CD4-positive, alpha-beta memory T cell (primary cell): ENCODE measurements at regions not wholly inside any gene's neighbourhood (a gene's known extent, or its start where the extent isn't known, plus 50 kb on each side); places are given as distances from the start of the nearest gene placed in this dataset.
A peak's percentile ranks its signal among the peaks of the same experiment; 100 is the strongest.

Experiments
- CTCF ChIA-PET: fragments of 350-600 bp; sonication (Branson Sonifier 250); formaldehyde crosslinking; loops from one replicate; lab custom pipeline; 2021; ENCODE audit warnings: inconsistent platforms; ENCODE audit not compliant: partially characterized antibody; lab: Charles Lee
- POLR2A ChIA-PET: fragments of 350-600 bp; sonication (Branson Sonifier 250); formaldehyde crosslinking; loops from one replicate; lab custom pipeline; 2021; ENCODE audit not compliant: partially characterized antibody; lab: Charles Lee
- DNase-seq, 5 donors: peaks; one replicate each; pipeline versions ENCODE4 v3.0.0 to v3.0.0-alpha.2; 2020 to 2022; ENCODE audit warnings: mixed read lengths in 1 of 5
- H3K27ac ChIP-seq: one replicate; pipeline ENCODE4 v1.7.0; 2013; ENCODE audit warnings: low read depth, low read length
- H3K27me3 ChIP-seq: 2 replicates; pipeline ENCODE4 v1.7.0; 2013; ENCODE audit warnings: mild to moderate bottlenecking, low read length, moderate library complexity; ENCODE audit not compliant: insufficient read depth
- H3K36me3 ChIP-seq: 2 replicates; pipeline ENCODE4 v1.7.0; 2013; ENCODE audit warnings: mild to moderate bottlenecking, low read length, moderate library complexity; ENCODE audit not compliant: insufficient read depth
- H3K4me1 ChIP-seq: 2 replicates; pipeline ENCODE4 v1.7.0; 2013; ENCODE audit warnings: mild to moderate bottlenecking, low read length, moderate library complexity; ENCODE audit not compliant: insufficient read depth
- H3K4me3 ChIP-seq, 2 donors: one replicate each; pipeline ENCODE4 v1.7.0; 2013; ENCODE audit warnings: low read length in 2 of 2, mild to moderate bottlenecking in 1 of 2
- H3K9me3 ChIP-seq, 2 donors: one replicate each; pipeline ENCODE4 v1.7.0; 2013; ENCODE audit warnings: low read length in 2 of 2, control low read depth in 1 of 2; ENCODE audit not compliant: control insufficient read depth in 1 of 2
- H3K27ac Mint-ChIP-seq, 7 donors: one replicate each; pipeline ENCODE4 v1.8.0; 2020 to 2021; ENCODE audit warnings: mixed read lengths in 7 of 7, mild to moderate bottlenecking in 6 of 7, inconsistent platforms in 3 of 7, moderate library complexity in 3 of 7
- H3K27me3 Mint-ChIP-seq, 2 donors: one replicate each; pipeline ENCODE4 v1.8.0; 2020 to 2021; ENCODE audit warnings: mixed read lengths in 2 of 2
- H3K36me3 Mint-ChIP-seq, 2 donors: one replicate each; pipeline ENCODE4 v1.8.0; 2020 to 2021; ENCODE audit warnings: mixed read lengths in 2 of 2, inconsistent platforms in 1 of 2, mild to moderate bottlenecking in 1 of 2
- H3K4me1 Mint-ChIP-seq, 4 donors: one replicate each; pipeline ENCODE4 v1.8.0; 2020 to 2021; ENCODE audit warnings: mixed read lengths in 4 of 4, mild to moderate bottlenecking in 1 of 4
- H3K4me3 Mint-ChIP-seq, 8 donors: one replicate each; pipeline ENCODE4 v1.8.0; 2020 to 2021; ENCODE audit warnings: mixed read lengths in 8 of 8, mild to moderate bottlenecking in 7 of 8, moderate library complexity in 6 of 8, inconsistent platforms in 3 of 8
- H3K9me3 Mint-ChIP-seq, 8 donors: one replicate each; pipeline ENCODE4 v1.8.0; 2020 to 2021; ENCODE audit warnings: mixed read lengths in 8 of 8, mild to moderate bottlenecking in 5 of 8, inconsistent platforms in 3 of 8, moderate library complexity in 1 of 8
- intact Hi-C: fragments of 100-400 bp; cut with micrococcal nuclease; formaldehyde crosslinking; loops from one replicate; pipeline ENCODE4 v1.15.1; 2023

GRCh38 chr2:48043131-48043700 is 136.9 kb upstream of the FBXO11 start:
- H3K4me3 ChIP-seq = no peak overlapping the region
- Mint-ChIP-seq H3K27me3 (peaks cover 3 to 21% of the 10 kb centered on the region in 2 donors), H3K9me3 (peaks cover 0 to 14% (median 7%) of the 10 kb centered on the region in 8 donors), H3K36me3 (peaks cover 0 to 4% of the 10 kb centered on the region in 2 donors), H3K27ac (no peak overlapping the region), H3K4me3 (no peak overlapping the region), H3K4me1 (no peaks in the 10 kb centered on the region)
- ChIA-PET POLR2A (no interaction called here), CTCF (no interaction called here)
- intact Hi-C loops = no loop called here
- no peaks in the 10 kb centered on the region for H3K9me3 ChIP-seq
- H3K36me3 ChIP-seq = no peaks in the 10 kb centered on the region
- no peak for DNase-seq
- H3K27ac ChIP-seq = no peak overlapping the region
- H3K27me3 ChIP-seq = no peaks in the 10 kb centered on the region
- H3K4me1 ChIP-seq = no peaks in the 10 kb centered on the region

GRCh38 chr2:48043746-48044145 is 137.4 kb upstream of the FBXO11 start:
- Mint-ChIP-seq H3K4me1 (no peaks in the 10 kb centered on the region), H3K9me3 (peaks cover 0 to 14% (median 7%) of the 10 kb centered on the region in 8 donors), H3K4me3 (no peak overlapping the region), H3K27me3 (peaks cover 3 to 21% of the 10 kb centered on the region in 2 donors), H3K27ac (peak overlapping the region in 1 of 7 donors; percentile 59), H3K36me3 (peaks cover 0 to 4% of the 10 kb centered on the region in 2 donors)
- intact Hi-C loops = no loop called here
- Histone ChIP-seq H3K4me3 (no peak overlapping the region), H3K27ac (no peak overlapping the region), H3K27me3 (no peaks in the 10 kb centered on the region), H3K36me3 (no peaks in the 10 kb centered on the region), H3K9me3 (no peaks in the 10 kb centered on the region), H3K4me1 (no peaks in the 10 kb centered on the region)
- CTCF ChIA-PET = no interaction called here
- POLR2A ChIA-PET = no interaction called here
- DNase-seq = no peak

- Mint-ChIP-seq H3K36me3 (peaks cover 0 to 4% of the 10 kb centered on the region in 2 donors), H3K27ac (no peak overlapping the region), H3K27me3 (peaks cover 3 to 17% of the 10 kb centered on the region in 2 donors), H3K9me3 (peaks cover 0 to 7% (median 0%) of the 10 kb centered on the region in 8 donors), H3K4me3 (no peak overlapping the region), H3K4me1 (no peaks in the 10 kb centered on the region)
- H3K9me3 ChIP-seq = no peaks in the 10 kb centered on the region
- no peaks in the 10 kb centered on the region for H3K4me1 ChIP-seq
- no peaks in the 10 kb centered on the region for H3K36me3 ChIP-seq
- intact Hi-C loops = no loop called here
- H3K27ac ChIP-seq = no peak overlapping the region
- ChIA-PET CTCF (no interaction called here), POLR2A (no interaction called here)
- H3K27me3 ChIP-seq = no peaks in the 10 kb centered on the region
- no peak for DNase-seq
- no peak overlapping the region for H3K4me3 ChIP-seq
These were observed 139.3 kb upstream of the FBXO11 start for GRCh38 chr2:48045613-48046012.

- H3K36me3 Mint-ChIP-seq = no peaks in the 10 kb centered on the region
- no peaks in the 10 kb centered on the region for H3K27me3 ChIP-seq
- H3K4me3 Mint-ChIP-seq = no peak overlapping the region
- H3K4me3 ChIP-seq = no peak overlapping the region
- H3K27ac ChIP-seq = no peak overlapping the region
- ChIA-PET POLR2A (no interaction called here), CTCF (no interaction called here)
- no peaks in the 10 kb centered on the region for H3K4me1 Mint-ChIP-seq
- H3K4me1 ChIP-seq = no peaks in the 10 kb centered on the region
- intact Hi-C loops = no loop called here
- no peak overlapping the region for H3K27ac Mint-ChIP-seq
- peaks cover 0 to 4% (median 3%) of the 10 kb centered on the region in 8 donors for H3K9me3 Mint-ChIP-seq
- no peaks in the 10 kb centered on the region for H3K36me3 ChIP-seq
- no peaks in the 10 kb centered on the region for H3K9me3 ChIP-seq
- DNase-seq = no peak
- H3K27me3 Mint-ChIP-seq = peaks cover 3% of the 10 kb centered on the region in 2 donors
These were observed 142.3 kb upstream of the FBXO11 start for GRCh38 chr2:48048476-48049171.

DNA sequence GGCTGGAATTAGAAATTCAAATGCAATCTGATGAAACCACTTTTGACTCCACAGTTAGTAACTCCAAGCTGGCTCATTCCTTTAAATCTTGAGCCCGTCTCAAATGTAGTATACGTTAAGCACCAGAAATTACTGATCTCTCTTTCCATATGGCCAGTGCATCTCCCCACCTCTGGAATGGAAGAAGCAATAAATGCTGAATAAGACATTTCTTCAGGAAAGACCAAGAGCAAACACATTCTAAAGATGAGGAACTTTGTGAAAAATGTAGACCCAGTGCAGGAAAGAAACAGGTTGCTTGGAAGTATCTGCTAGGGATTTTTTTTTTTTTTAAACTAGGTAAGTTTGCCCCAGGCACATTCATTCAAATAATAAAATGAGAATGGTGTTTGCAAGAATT is 143.1 kb upstream of the FBXO11 start:
- no peaks in the 10 kb centered on the region for H3K4me1 ChIP-seq
- H3K36me3 Mint-ChIP-seq = no peaks in the 10 kb centered on the region
- H3K27ac ChIP-seq = no peak overlapping the region
- no peak overlapping the region for H3K27ac Mint-ChIP-seq
- ChIA-PET CTCF (no interaction called here), POLR2A (no interaction called here)
- no peak overlapping the region for H3K4me3 Mint-ChIP-seq
- peaks cover 0 to 2% of the 10 kb centered on the region in 2 donors for H3K27me3 Mint-ChIP-seq
- H3K9me3 Mint-ChIP-seq = peaks cover 0 to 4% (median 3%) of the 10 kb centered on the region in 8 donors
- no peaks in the 10 kb centered on the region for H3K36me3 ChIP-seq
- H3K27me3 ChIP-seq = no peaks in the 10 kb centered on the region
- no peak for DNase-seq
- no peaks in the 10 kb centered on the region for H3K9me3 ChIP-seq
- H3K4me1 Mint-ChIP-seq = no peaks in the 10 kb centered on the region
- intact Hi-C loops = no loop called here
- H3K4me3 ChIP-seq = no peak overlapping the region

DNA sequence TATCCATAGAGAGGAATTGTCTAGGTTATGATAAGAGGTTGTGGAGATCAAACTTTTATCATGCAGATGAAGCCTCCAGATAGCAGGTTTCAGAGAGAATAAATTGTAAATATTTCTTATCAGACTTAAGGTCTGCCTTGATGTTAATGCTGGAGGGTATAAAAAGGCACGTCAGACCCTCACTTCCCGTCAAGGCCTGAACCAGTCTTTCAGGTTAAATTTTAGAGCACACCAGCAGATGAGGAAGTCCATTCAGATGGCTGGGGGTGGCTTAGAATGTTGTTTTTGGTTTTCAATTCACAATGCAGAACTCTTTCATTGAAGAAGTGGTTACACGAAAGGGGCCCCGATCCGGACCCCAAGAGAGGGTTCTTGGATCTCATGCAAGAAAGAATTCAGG is 144.4 kb upstream of the FBXO11 start:
- Histone ChIP-seq H3K36me3 (no peaks in the 10 kb centered on the region), H3K9me3 (no peaks in the 10 kb centered on the region), H3K4me1 (no peaks in the 10 kb centered on the region), H3K4me3 (no peak overlapping the region), H3K27ac (no peak overlapping the region), H3K27me3 (no peaks in the 10 kb centered on the region)
- Mint-ChIP-seq H3K9me3 (peaks cover 0 to 4% (median 3%) of the 10 kb centered on the region in 8 donors), H3K27me3 (peaks cover 0 to 2% of the 10 kb centered on the region in 2 donors), H3K36me3 (no peaks in the 10 kb centered on the region), H3K4me3 (no peak overlapping the region), H3K27ac (no peak overlapping the region), H3K4me1 (no peaks in the 10 kb centered on the region)
- ChIA-PET POLR2A (no interaction called here), CTCF (no interaction called here)
- intact Hi-C loops = no loop called here
- no peak for DNase-seq

DNA sequence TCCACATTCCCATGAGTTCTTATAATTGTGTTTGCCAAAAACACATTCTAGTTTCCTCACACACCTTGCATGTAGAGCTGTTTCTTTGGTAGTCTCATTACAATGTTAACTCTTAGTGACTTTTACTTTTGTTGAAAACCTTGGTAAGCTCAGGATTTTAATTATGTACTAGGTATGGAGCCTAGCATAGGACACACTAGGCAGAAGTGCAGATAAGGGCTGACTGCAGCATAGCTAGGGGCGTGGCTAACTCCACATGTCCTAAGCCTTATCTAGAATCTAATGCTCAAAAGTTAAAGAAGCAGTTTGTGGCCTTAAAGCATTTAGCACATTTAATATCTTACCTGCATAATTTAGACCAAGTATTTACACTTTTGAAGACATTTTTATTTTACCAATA is 153.7 kb upstream of the FBXO11 start:
- ChIA-PET CTCF (no interaction called here), POLR2A (no interaction called here)
- H3K4me1 Mint-ChIP-seq = no peaks in the 10 kb centered on the region
- no peak overlapping the region for H3K4me3 ChIP-seq
- H3K27ac Mint-ChIP-seq = no peak overlapping the region
- intact Hi-C loops = no loop called here
- H3K27me3 Mint-ChIP-seq = peaks cover 11 to 18% of the 10 kb centered on the region in 2 donors
- H3K9me3 Mint-ChIP-seq = peaks cover 0 to 6% (median 3%) of the 10 kb centered on the region in 8 donors
- no peaks in the 10 kb centered on the region for H3K36me3 ChIP-seq
- no peaks in the 10 kb centered on the region for H3K9me3 ChIP-seq
- DNase-seq = no peak
- H3K27me3 ChIP-seq = no peaks in the 10 kb centered on the region
- H3K27ac ChIP-seq = no peak overlapping the region
- H3K36me3 Mint-ChIP-seq = no peaks in the 10 kb centered on the region
- H3K4me1 ChIP-seq = no peaks in the 10 kb centered on the region
- H3K4me3 Mint-ChIP-seq = no peak overlapping the region
